ENCODE measurements at regions not wholly inside any gene's neighbourhood (a gene's known extent, or its start where the extent isn't known, plus 50 kb on each side); places are given as distances from the start of the nearest gene placed in this dataset.

DNA sequence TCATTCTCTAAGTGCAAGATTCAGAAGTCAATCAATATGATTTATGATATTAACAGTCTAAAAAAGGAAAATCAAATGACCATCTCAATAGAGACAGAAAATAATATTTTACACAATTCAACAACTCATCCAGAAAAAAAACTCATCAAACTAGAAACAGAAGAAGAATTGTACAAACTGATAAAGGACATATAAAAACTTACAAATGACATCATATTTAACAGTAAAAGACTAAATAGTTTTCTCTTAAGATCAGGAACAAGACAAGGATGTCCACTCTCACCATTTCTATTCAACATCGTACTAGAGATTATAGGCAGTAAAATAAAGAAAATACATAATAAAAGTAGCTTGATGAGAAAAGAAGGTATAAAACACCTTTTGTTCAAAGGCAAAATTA, 527.3 kb downstream of the DACH1 start:
- Histone ChIP-seq H3K79me2 (replicated peaks; ENCODE audit: insufficient read depth, low read length) (no peaks in the 10 kb centered on the region), H3K9me3 (ENCODE audit: low read length) (no peaks in the 10 kb centered on the region)

DNA sequence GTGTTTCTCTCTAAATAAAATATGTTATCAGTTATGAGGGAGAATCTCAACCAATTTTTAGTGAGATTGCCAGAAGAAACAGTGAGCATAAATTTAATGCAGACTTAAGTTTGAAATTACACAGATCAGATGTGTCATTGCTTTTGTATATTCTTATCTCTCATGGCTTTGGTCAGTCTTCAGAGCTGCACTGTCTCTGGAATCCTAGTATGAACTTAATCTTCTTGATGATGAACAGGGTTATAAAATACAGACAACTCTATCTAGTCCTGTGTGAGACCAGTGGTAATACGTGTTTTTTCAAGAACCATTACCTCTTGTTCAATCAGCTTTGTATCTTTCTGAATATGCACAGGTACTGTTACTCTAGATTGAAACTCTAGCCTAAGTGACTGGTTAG, 528.0 kb downstream of the DACH1 start:
- Histone ChIP-seq H3K9ac (ENCODE audit: low read length) (no peak overlapping the region), H3F3A (ENCODE audit: insufficient read depth, low read length, poor library complexity, severe bottlenecking) (no peaks in the 10 kb centered on the region), H3K9me3 (ENCODE audit: low read length) (no peaks in the 10 kb centered on the region), H3K27ac (ENCODE audit: low read length) (no peak overlapping the region), H3K4me3 (ENCODE audit: low read length) (no peak overlapping the region), H3K27me3 (ENCODE audit: insufficient read depth, low read depth, low read length) (no peaks in the 10 kb centered on the region), H4K20me1 (ENCODE audit: insufficient read depth) (no peaks in the 10 kb centered on the region), H2AFZ (ENCODE audit: low read depth, low read length) (no peak overlapping the region), H3K9me2 (ENCODE audit: insufficient read depth, low read length) (no peaks in the 10 kb centered on the region), H3K4me2 (ENCODE audit: low read length) (no peak overlapping the region), H3K36me3 (ENCODE audit: insufficient read depth, low read length) (no peaks in the 10 kb centered on the region), H3K79me2 (replicated peaks; ENCODE audit: insufficient read depth, low read length) (no peaks in the 10 kb centered on the region)
- TF ChIP-seq POLR2AphosphoS5 (IDR thresholded peaks at IDR 0.05) (no peak), EP300 (conservative IDR thresholded peaks at IDR 0.05; ENCODE audit: poor library complexity, severe bottlenecking) (no peak), TAF1 (IDR thresholded peaks at IDR 0.05; ENCODE audit: low read depth) (no peak), MXI1 (conservative IDR thresholded peaks at IDR 0.05; ENCODE audit: poor library complexity, severe bottlenecking) (no peak), CTCF (IDR thresholded peaks at IDR 0.05; ENCODE audit: poor library complexity, severe bottlenecking) (no peak), SMC3 (conservative IDR thresholded peaks at IDR 0.05; ENCODE audit: poor library complexity) (no peak), EZH2 (IDR thresholded peaks at IDR 0.05; ENCODE audit: borderline replicate concordance, insufficient read depth, low read length, poor library complexity, severe bottlenecking) (no peak), RAD21 (conservative IDR thresholded peaks at IDR 0.05) (no peak)
- TF ChIP-seq, protein P1, sequence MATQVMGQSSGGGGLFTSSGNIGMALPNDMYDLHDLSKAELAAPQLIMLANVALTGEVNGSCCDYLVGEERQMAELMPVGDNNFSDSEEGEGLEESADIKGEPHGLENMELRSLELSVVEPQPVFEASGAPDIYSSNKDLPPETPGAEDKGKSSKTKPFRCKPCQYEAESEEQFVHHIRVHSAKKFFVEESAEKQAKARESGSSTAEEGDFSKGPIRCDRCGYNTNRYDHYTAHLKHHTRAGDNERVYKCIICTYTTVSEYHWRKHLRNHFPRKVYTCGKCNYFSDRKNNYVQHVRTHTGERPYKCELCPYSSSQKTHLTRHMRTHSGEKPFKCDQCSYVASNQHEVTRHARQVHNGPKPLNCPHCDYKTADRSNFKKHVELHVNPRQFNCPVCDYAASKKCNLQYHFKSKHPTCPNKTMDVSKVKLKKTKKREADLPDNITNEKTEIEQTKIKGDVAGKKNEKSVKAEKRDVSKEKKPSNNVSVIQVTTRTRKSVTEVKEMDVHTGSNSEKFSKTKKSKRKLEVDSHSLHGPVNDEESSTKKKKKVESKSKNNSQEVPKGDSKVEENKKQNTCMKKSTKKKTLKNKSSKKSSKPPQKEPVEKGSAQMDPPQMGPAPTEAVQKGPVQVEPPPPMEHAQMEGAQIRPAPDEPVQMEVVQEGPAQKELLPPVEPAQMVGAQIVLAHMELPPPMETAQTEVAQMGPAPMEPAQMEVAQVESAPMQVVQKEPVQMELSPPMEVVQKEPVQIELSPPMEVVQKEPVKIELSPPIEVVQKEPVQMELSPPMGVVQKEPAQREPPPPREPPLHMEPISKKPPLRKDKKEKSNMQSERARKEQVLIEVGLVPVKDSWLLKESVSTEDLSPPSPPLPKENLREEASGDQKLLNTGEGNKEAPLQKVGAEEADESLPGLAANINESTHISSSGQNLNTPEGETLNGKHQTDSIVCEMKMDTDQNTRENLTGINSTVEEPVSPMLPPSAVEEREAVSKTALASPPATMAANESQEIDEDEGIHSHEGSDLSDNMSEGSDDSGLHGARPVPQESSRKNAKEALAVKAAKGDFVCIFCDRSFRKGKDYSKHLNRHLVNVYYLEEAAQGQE (IDR thresholded peaks at IDR 0.05; ENCODE audit: borderline replicate concordance) = no peak

More for the DNA sequence above, 527.3 kb downstream of the DACH1 start:
- Histone ChIP-seq H3K27me3 (ENCODE audit: insufficient read depth, low read depth, low read length) (no peaks in the 10 kb centered on the region), H3K36me3 (ENCODE audit: insufficient read depth, low read length) (no peaks in the 10 kb centered on the region), H2AFZ (ENCODE audit: low read depth, low read length) (no peak overlapping the region), H4K20me1 (ENCODE audit: insufficient read depth) (no peaks in the 10 kb centered on the region), H3K4me3 (ENCODE audit: low read length) (no peak overlapping the region), H3K9me2 (ENCODE audit: insufficient read depth, low read length) (no peaks in the 10 kb centered on the region), H3K27ac (ENCODE audit: low read length) (no peak overlapping the region), H3F3A (ENCODE audit: insufficient read depth, low read length, poor library complexity, severe bottlenecking) (no peaks in the 10 kb centered on the region), H3K9ac (ENCODE audit: low read length) (no peak overlapping the region), H3K4me2 (ENCODE audit: low read length) (no peak overlapping the region)
- TF ChIP-seq MXI1 (conservative IDR thresholded peaks at IDR 0.05; ENCODE audit: poor library complexity, severe bottlenecking) (no peak), CTCF (IDR thresholded peaks at IDR 0.05; ENCODE audit: poor library complexity, severe bottlenecking) (no peak), TAF1 (IDR thresholded peaks at IDR 0.05; ENCODE audit: low read depth) (no peak), EP300 (conservative IDR thresholded peaks at IDR 0.05; ENCODE audit: poor library complexity, severe bottlenecking) (no peak), EZH2 (IDR thresholded peaks at IDR 0.05; ENCODE audit: borderline replicate concordance, insufficient read depth, low read length, poor library complexity, severe bottlenecking) (no peak), SMC3 (conservative IDR thresholded peaks at IDR 0.05; ENCODE audit: poor library complexity) (no peak), RAD21 (conservative IDR thresholded peaks at IDR 0.05) (no peak), POLR2AphosphoS5 (IDR thresholded peaks at IDR 0.05) (no peak)
- TF ChIP-seq, protein P1 (IDR thresholded peaks at IDR 0.05; ENCODE audit: borderline replicate concordance) = no peak

Data from neural cell (in vitro differentiated cells).